ENCODE measurements at regions not wholly inside any gene's neighbourhood (a gene's known extent, or its start where the extent isn't known, plus 50 kb on each side); places are given as distances from the start of the nearest gene placed in this dataset.
"Not testable (repeated sequence)": the region's sequence is repeated elsewhere in the genome, so short reads cannot be mapped to it uniquely, and the experiment has no call there.

DNA sequence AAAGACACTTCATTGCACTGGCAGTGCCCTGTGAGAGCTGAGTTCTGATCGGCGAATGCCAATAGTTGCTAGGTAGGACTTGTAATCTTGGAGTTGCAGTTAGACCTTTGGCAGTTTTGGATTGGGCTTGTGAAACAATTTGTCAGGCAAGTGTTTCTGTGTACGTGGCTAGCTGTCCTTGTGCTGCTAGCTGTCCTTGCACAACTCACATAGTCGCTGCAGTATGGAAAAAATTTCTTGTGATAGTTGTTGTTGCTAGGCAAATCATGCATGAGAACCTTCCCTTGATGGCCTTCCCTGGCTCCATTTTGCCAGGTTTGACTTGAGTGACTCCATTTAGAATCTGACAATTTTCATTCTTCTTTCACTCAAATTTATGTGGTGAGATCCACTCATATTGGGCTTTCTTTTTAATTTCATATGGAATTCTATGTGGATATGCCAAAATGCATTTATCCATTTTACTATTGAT lies 140.7 kb downstream of the APIP start:
- no peak overlapping the region for H3K4me3 ChIP-seq (replicated peaks in 1 of 2; ENCODE audit: low read depth in 2 of 2, low read length in 2 of 2)
- no peak for TF ChIP-seq CTCF (IDR thresholded peaks at IDR 0.05; ENCODE audit: low read depth, low read length)

GRCh38 chr11:34774604-34775003 lies 141.6 kb downstream of the APIP start:
- H3K4me3 ChIP-seq (replicated peaks in 1 of 2; ENCODE audit: low read depth in 2 of 2, low read length in 2 of 2) = no peak overlapping the region
- TF ChIP-seq CTCF (IDR thresholded peaks at IDR 0.05; ENCODE audit: low read depth, low read length) = no peak
- DNase-seq (ENCODE audit: low read depth in 2 of 2) = no peak

More for the DNA sequence above, 140.7 kb downstream of the APIP start:
- DNase-seq (ENCODE audit: low read depth in 2 of 2) = no peak

DNA sequence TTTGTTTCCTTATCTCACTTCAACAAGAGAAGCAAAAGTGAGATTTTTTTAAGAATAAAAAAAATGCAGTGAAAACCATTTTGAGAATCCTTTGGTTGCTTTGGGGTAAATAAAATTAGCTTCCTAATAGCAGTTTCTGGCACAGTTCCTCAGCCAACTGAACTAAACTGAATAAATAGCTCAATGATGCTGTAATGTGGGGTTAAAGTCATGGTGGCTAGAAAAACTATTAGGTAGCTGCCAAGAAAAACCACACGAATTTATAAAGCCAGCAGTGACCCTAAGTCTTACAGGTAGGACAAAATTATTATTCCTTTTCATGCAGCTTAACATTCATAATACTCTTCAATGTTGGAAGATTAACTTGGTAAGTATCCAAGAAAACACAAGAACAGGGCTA lies 142.4 kb downstream of the APIP start:
- H3K4me3 ChIP-seq (replicated peaks in 1 of 2; ENCODE audit: low read depth in 2 of 2, low read length in 2 of 2) = no peak overlapping the region
- DNase-seq (ENCODE audit: low read depth in 2 of 2) = peak; percentile 42 to 56

DNA sequence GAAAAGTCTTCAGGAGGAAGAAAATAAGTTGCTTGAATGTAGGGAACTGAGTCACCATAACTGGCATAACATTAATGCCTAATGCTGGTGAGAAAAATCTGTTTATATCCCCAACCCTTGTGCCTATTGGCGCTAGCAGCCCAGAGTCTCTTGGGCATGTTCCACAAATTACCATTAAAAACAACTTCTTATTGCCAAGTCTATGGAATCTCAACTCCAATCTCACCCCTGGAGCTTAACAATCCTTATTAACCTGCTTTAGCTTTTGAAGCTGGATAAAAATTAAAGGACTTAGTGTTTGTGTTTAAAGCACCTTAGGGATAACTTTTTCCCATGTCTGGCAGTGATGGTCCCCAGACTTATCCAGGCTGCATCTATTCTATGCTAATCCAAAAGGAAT lies 143.0 kb downstream of the APIP start:
- TF ChIP-seq CTCF (IDR thresholded peaks at IDR 0.05; ENCODE audit: low read depth, low read length) = no peak
- DNase-seq (ENCODE audit: low read depth in 2 of 2) = no peak
- no peak overlapping the region for H3K4me3 ChIP-seq (replicated peaks in 1 of 2; ENCODE audit: low read depth in 2 of 2, low read length in 2 of 2)

More for the DNA sequence above, 142.4 kb downstream of the APIP start:
- TF ChIP-seq CTCF (IDR thresholded peaks at IDR 0.05; ENCODE audit: low read depth, low read length) = no peak

GRCh38 chr11:34770111-34770510 lies 146.1 kb downstream of the APIP start:
- no peak overlapping the region for H3K4me3 ChIP-seq (replicated peaks in 1 of 2; ENCODE audit: low read depth in 2 of 2, low read length in 2 of 2)
- DNase-seq (ENCODE audit: low read depth in 2 of 2) = no peak
- TF ChIP-seq CTCF (IDR thresholded peaks at IDR 0.05; ENCODE audit: low read depth, low read length) = no peak

DNA sequence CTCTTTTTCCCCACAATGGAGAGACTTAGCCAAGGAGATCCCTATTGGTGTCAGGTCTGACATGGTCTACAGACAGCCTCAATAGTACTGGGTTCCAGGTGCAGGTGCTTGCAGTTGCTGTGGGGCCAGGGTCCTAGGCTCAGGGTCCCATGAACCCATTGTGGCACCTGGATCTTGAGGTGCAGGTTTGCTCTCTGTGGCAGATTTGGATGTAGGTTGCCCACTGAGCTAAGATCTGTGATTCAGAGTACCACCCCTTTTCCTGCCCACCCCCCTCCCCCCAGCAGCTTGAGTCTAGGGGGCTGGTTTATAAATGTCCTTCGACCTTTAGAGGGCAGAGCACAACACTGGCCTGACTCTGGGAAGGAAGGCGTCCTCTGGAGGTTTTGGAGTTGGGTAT lies 147.0 kb downstream of the APIP start:
- no peak for TF ChIP-seq CTCF (IDR thresholded peaks at IDR 0.05; ENCODE audit: low read depth, low read length)
- DNase-seq (ENCODE audit: low read depth in 2 of 2) = no peak
- H3K4me3 ChIP-seq (replicated peaks in 1 of 2; ENCODE audit: low read depth in 2 of 2, low read length in 2 of 2) = no peak overlapping the region

- not testable (repeated sequence) for DNase-seq (ENCODE audit: low read depth in 2 of 2); H3K4me3 ChIP-seq (replicated peaks in 1 of 2; ENCODE audit: low read depth in 2 of 2, low read length in 2 of 2)
Measured at GRCh38 chr11:34762625-34763024, 141.7 kb downstream of the EHF start.

Measured in cardiac fibroblast (primary cell).